ENCODE measurements at regions not wholly inside any gene's neighbourhood (a gene's known extent, or its start where the extent isn't known, plus 50 kb on each side); places are given as distances from the start of the nearest gene placed in this dataset.

GRCh38 chr6:164247106-164247505 lies 832.6 kb downstream of the QKI start:
- no peak for TF ChIP-seq HDGF (IDR thresholded peaks at IDR 0.05; ENCODE audit: borderline replicate concordance)
- TF ChIP-seq PKNOX1 (IDR thresholded peaks at IDR 0.05): no peak
- no peak for TF ChIP-seq NFRKB (IDR thresholded peaks at IDR 0.05)

Measured in HEK293T (cell line).